K562 (cell line): ENCODE measurements at regions not wholly inside any gene's neighbourhood (a gene's known extent, or its start where the extent isn't known, plus 50 kb on each side); places are given as distances from the start of the nearest gene placed in this dataset.

Experiments
- CCAR2 ChIP-seq: fragments of 200-400 bp; formaldehyde crosslinking; IDR thresholded peaks from 2 replicates; pipeline ENCODE4 v1.6.1; 2017; ENCODE audit warnings: mild to moderate bottlenecking, low read depth, low read length
- CREB5 ChIP-seq: fragments of 250-450 bp; sonication (Bioruptor Pico); IDR thresholded peaks from 2 replicates; pipeline ENCODE4 v1.5.0; 2020; ENCODE audit warnings: mild to moderate bottlenecking
- CTCF ChIP-seq, 3 experiments: IDR thresholded peaks in 2 of 3; conservative IDR thresholded peaks in 1 of 3; 2 replicates each; pipeline ENCODE4 v1.5.1; 2011 to 2012; ENCODE audit warnings: low read length in 3 of 3, mild to moderate bottlenecking in 3 of 3, control low read depth in 2 of 3, improper control_type of control experiment in 1 of 3, inconsistent platforms in 1 of 3, low read depth in 1 of 3, mixed read lengths in 1 of 3, moderate library complexity in 1 of 3; ENCODE audit not compliant: insufficient read depth in 2 of 3
- FOXK1 ChIP-seq: sonication (generic); formaldehyde crosslinking; IDR thresholded peaks from 2 replicates; pipeline ENCODE4 v1.8.0; 2022; ENCODE audit warnings: missing genetic modification reagents, mild to moderate bottlenecking, borderline replicate concordance
- HDAC1 ChIP-seq, 2 experiments: fragments of 450-650 bp; IDR thresholded peaks; 2 replicates each; pipeline ENCODE4 v1.6.1; 2016 to 2017; ENCODE audit warnings: inconsistent platforms in 1 of 2, mild to moderate bottlenecking in 1 of 2, moderate library complexity in 1 of 2
- MAFF ChIP-seq: IDR thresholded peaks from 2 replicates; pipeline ENCODE4 v1.6.1; 2012; ENCODE audit warnings: low read length, improper control_type of control experiment
- NFE2 ChIP-seq: IDR thresholded peaks from 2 replicates; pipeline ENCODE4 v1.6.1; 2014; ENCODE audit warnings: antibody characterized with exemption, low read depth
- REST ChIP-seq, 2 experiments: fragments of 450-650 bp; formaldehyde crosslinking in 1 of 2; IDR thresholded peaks; 2 replicates each; pipeline versions ENCODE4 v1.4.0 to v1.6.1; 2014 to 2020; ENCODE audit warnings: mild to moderate bottlenecking in 2 of 2, borderline replicate concordance in 1 of 2, low read depth in 1 of 2
- YBX1 ChIP-seq: fragments of 450-650 bp; IDR thresholded peaks from 2 replicates; pipeline ENCODE4 v1.7.1; 2016; ENCODE audit warnings: mild to moderate bottlenecking
- ZBTB49 ChIP-seq: sonication (generic); formaldehyde crosslinking; IDR thresholded peaks from 2 replicates; pipeline ENCODE4 v1.8.0; 2022; ENCODE audit warnings: missing genetic modification reagents, mild to moderate bottlenecking, borderline replicate concordance
- ZFP30 ChIP-seq: fragments of 250-450 bp; sonication (Bioruptor Pico); IDR thresholded peaks from 2 replicates; pipeline ENCODE4 v1.8.0; 2022; ENCODE audit warnings: moderate library complexity, mild to moderate bottlenecking, inconsistent platforms, borderline replicate concordance
- ZKSCAN1 ChIP-seq: fragments of 150-350 bp; IDR thresholded peaks from 2 replicates; pipeline ENCODE4 v1.6.1; 2016; ENCODE audit warnings: low read depth, low read length
- ZNF146 ChIP-seq: IDR thresholded peaks from one replicate; pipeline ENCODE4 v1.6.1; 2018; ENCODE audit warnings: missing compliant biosample characterization; ENCODE audit not compliant: unreplicated experiment
- ZNF274 ChIP-seq: IDR thresholded peaks from 2 replicates; pipeline ENCODE4 v1.6.1; 2011; ENCODE audit warnings: low read depth, mild to moderate bottlenecking, low read length, moderate library complexity, borderline replicate concordance

GRCh38 chr7:68458010-68458908, 1140.0 kb upstream of the AUTS2 start:
- TF ChIP-seq ZKSCAN1 (no peak), ZNF274 (no peak), ZBTB49 (CRISPR knock-in tag) (no peak), CREB5 (CRISPR knock-in tag) (no peak), CTCF (IDR thresholded peaks at IDR 0.05 in 2 of 3, conservative IDR thresholded peaks at IDR 0.05 in 1 of 3; ENCODE audit: insufficient read depth in 2 of 3, low read depth in 1 of 3, low read length in 3 of 3) (no peak), ZFP30 (CRISPR knock-in tag) (no peak), MAFF (no peak), ZNF146 (CRISPR knock-in tag) (no peak), FOXK1 (CRISPR knock-in tag) (no peak), REST (IDR thresholded peaks at IDR 0.05; ENCODE audit: borderline replicate concordance) (no peak), REST (CRISPR knock-in tag; IDR thresholded peaks at IDR 0.05; ENCODE audit: low read depth) (no peak), NFE2 (no peak), CCAR2 (no peak), HDAC1 (IDR thresholded peaks at IDR 0.05) (no peak), YBX1 (no peak)
